GM19043 (cell line): ENCODE measurements at regions not wholly inside any gene's neighbourhood (a gene's known extent, or its start where the extent isn't known, plus 50 kb on each side); places are given as distances from the start of the nearest gene placed in this dataset.

Source experiments
- ATAC-seq: cut with Tn5 transposase; IDR thresholded peaks from one replicate; pipeline ENCODE4 v1.9.1; 2021; ENCODE audit warnings: low read depth; ENCODE audit not compliant: unreplicated experiment

- no peak for ATAC-seq
Observed at GRCh38 chr7:22962775-22963350, 51.1 kb downstream of the HYCC1 start.

GRCh38 chr7:22958742-22959141 is 55.2 kb downstream of the HYCC1 start:
- ATAC-seq: no peak

- no peak for ATAC-seq
Observed at GRCh38 chr7:22954251-22954650, 59.7 kb downstream of the HYCC1 start.

DNA sequence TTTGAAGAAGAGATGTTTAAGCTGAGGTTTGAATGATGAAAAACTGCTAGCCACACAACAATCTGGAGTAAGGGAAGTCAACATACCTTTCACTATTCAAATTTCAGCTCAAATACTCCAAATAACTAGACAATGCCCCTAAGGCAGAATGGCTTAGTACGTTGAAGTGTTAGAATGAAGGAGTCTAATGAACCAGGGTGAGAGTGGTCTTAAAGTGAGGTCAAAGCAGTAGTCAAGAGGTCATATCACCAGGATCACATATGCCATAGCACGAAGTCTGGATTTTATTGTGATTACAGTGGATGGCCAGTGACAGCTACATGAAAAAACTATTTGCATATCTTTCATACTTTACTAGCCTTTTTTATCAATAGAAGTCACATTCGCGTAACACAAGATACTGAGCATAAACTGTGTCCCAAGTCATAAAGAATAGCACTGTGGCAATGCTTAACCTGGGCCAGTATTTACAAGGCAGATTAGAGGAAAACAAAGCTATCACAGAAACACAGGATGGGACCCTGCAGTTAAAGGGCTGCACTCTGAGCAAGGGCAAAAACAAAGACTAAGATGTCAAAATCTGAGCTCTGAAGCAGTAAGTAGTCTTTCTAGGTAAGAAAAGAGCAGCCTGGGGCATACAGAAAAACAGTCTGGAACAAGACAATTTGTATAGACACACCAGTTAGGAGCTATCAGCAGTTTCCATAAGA is 61.5 kb downstream of the HYCC1 start:
- no peak for ATAC-seq

- no peak for ATAC-seq
Observed at GRCh38 chr7:22949944-22950343, 64.0 kb downstream of the HYCC1 start.

DNA sequence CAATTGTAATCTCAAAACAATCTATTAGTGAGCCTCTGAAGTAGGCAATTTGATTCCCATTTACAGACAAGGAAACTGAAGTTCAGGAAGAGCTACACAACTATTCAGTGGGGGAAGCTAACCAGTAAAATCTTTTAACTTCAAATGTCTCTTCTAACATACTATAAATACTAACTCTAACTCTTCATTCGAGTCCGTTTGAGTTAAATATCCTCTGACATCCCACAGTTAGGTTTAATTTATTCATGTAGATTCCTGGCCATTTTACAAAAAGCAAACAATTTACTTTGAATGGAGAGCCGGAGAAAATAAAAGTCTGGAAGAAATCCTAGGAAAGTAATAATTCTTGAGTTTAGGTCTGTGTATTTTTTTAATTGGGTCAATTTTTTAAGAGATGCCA is 64.7 kb downstream of the HYCC1 start:
- no peak for ATAC-seq

DNA sequence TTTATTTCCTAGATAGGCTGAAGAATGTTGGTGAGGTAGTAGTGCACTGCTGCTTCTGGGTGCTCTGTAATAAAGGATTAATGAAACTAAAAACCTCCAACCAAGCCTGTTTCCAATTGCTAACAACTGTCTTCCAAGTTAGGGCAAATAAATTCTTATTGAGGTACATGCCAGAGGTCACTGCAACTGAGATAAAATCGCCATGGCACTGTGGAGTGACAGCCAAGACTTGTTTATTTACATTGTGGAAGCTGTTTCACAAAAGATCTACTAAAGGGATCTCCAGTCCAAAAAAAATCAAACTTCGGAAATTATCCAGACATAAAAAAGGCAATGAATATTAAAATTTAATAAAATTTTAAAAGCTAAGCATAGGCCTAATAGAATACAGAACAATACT is 65.2 kb downstream of the HYCC1 start:
- no peak for ATAC-seq

DNA sequence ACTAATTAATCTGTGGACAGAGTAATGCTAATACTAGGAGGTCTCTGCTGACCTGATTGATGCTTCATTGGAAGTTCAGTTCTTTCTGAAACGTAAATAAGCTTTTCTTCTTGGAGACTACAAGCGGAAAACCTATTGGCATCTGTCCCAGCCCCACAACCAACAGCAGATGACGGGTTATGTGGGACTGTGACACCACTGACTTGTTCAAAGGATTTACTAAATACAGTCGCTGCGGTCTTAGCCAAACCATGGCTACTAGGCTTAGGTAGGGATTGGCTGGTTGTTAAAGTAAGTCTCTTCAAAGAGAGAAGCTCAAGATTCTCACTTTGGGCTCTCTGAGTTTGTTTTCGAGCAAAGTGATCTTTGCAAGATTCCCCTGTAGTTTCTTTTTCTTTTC is 68.3 kb downstream of the HYCC1 start:
- no peak for ATAC-seq

- ATAC-seq: no peak
Observed at GRCh38 chr7:22944510-22944909, 69.4 kb downstream of the HYCC1 start.

DNA sequence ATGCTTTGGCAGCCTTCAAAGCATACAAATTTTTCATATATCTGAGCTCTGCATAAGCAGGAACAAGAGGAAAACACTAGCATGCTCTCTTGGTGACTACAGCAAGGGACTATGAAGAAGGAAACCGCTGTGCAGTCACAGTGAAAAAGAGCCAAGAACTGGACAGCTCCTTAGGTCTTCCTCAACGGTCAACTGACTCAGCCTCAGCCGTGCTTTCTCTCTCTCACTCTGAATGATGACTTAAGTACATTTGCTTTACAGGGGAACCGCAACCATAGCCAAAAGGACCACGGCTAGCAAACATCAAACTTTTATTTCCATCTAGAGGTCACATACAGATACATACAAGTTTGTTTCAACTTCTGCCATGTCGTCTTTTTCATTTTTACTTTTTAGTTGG is 69.9 kb downstream of the HYCC1 start:
- ATAC-seq: no peak

- no peak for ATAC-seq
Observed at GRCh38 chr7:22942191-22942590, 71.7 kb downstream of the HYCC1 start.

DNA sequence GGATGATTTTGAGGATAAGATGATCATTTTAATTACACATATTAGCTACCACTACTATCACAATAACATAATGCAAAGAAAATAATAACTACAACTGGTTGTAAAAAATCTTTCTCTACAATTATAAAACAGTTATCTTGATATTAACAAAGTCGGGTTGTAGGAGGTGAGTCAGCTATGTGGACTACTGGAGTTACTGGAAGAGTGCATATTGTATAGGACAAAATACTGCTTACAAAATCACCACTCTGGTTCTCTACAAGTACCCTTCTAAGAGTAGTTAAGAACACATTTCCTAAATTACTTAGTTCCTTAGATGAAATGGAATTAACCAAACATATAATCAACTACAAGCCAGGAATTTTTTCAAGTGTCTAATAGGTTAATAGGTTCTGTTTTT is 74.1 kb downstream of the HYCC1 start:
- ATAC-seq: no peak

DNA sequence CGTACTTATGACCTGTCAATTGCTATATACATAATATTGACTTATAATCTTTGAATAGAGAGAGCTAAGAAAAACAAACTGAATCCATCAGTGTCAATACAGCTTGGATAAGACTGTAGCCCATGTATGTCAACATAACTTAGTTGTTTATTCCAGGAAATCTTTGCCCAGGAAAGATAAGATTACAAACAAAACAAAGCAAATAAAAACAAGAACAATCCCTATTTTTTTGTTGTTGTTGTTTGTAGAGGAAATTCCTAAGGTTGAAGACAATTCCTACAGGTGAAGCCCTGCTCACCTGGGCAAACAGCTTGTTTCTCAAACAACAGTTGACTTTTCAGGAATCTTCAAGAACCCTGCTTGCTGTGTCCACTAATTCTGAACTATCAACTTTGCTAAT is 76.0 kb downstream of the HYCC1 start:
- no peak for ATAC-seq

GRCh38 chr7:22936246-22936645 is 77.7 kb downstream of the HYCC1 start:
- ATAC-seq: no peak

- no peak for ATAC-seq
Observed at GRCh38 chr7:22935269-22935668, 78.7 kb downstream of the HYCC1 start.

GRCh38 chr7:22934473-22935065 is 79.4 kb downstream of the HYCC1 start:
- no peak for ATAC-seq

- ATAC-seq: no peak
Observed at GRCh38 chr7:22934023-22934422, 79.9 kb downstream of the HYCC1 start.

- no peak for ATAC-seq
Observed at GRCh38 chr7:22932896-22933295, 81.0 kb downstream of the HYCC1 start.

- ATAC-seq: no peak
Observed at GRCh38 chr7:22931011-22931410, 82.9 kb downstream of the HYCC1 start.

DNA sequence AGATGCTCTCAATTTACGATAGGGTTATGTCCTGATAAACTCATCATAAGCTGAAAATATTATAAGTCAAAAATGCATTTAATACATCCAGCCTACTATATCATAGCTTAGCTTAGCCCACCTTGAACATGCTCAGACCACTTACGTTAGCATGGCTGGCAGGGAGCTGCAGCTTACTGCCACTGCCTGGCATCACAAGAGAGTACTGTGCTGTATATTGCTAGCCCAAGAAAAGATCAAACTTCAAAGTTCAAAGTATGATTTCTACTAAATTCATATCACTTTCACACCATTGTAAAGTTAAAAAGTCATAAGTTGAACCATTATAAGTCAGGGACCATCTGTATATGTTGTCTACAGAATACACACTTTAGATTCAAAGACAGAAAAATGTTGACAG is 91.6 kb downstream of the HYCC1 start:
- ATAC-seq: no peak

DNA sequence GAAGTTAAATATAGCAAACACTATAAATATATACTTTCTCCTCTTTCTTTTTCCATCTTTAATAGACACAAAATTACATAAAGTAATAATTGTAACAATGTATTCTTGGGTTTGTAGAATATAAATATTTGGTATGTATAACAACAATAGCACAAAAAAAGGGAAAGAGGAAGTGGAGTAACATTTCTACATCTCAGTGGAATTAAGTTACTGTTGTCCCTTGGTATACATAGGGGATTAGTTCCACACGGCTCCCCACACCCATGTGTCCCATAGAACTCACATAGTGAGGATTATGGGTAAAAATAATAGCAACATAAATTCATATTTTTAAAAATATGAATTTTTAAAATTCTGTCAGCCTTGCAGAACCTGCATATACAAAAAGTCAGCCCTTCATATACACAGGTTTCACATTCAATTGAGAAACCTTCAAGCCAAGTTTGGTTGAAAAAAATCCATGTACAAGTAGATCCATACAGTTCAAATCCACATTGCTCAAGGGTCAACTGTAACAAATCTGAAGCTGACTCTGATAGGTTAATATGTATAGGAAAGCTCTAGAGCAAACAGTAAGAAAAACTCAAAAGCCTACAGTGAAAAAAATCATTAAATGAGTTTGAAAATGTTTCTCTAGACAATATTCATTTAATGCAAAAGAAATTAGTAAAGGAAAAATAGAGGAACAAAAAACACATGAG is 92.4 kb downstream of the HYCC1 start:
- ATAC-seq: no peak

- ATAC-seq: no peak
Observed at GRCh38 chr7:22920672-22921071, 93.3 kb downstream of the HYCC1 start.
